ENCODE measurements at regions not wholly inside any gene's neighbourhood (a gene's known extent, or its start where the extent isn't known, plus 50 kb on each side); places are given as distances from the start of the nearest gene placed in this dataset.

DNA sequence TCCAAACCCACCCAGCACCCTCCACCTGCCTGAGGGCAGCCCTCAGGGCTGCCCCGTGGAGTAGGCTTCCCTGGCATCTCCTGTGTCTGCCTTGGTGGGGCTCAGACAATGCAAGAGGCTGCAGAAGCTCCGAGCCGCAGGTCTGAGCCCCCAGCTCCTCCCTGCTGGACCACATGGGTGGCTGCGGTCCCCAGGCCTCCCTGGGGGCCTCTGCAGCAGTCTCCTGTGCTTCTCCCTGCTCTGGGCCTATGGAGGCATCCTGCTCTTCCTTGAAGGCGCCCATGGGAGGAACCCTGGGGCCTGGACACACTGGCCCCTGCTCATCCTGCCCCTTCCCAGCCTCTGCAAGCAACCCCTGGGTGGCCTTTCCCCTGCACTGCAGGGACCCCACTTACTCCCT is 86.1 kb upstream of the ACTRT2 start:
- no peak for TF ChIP-seq POLR2A (IDR thresholded peaks at IDR 0.05; ENCODE audit: extremely low read depth, insufficient read length)
- TF ChIP-seq, protein P1, sequence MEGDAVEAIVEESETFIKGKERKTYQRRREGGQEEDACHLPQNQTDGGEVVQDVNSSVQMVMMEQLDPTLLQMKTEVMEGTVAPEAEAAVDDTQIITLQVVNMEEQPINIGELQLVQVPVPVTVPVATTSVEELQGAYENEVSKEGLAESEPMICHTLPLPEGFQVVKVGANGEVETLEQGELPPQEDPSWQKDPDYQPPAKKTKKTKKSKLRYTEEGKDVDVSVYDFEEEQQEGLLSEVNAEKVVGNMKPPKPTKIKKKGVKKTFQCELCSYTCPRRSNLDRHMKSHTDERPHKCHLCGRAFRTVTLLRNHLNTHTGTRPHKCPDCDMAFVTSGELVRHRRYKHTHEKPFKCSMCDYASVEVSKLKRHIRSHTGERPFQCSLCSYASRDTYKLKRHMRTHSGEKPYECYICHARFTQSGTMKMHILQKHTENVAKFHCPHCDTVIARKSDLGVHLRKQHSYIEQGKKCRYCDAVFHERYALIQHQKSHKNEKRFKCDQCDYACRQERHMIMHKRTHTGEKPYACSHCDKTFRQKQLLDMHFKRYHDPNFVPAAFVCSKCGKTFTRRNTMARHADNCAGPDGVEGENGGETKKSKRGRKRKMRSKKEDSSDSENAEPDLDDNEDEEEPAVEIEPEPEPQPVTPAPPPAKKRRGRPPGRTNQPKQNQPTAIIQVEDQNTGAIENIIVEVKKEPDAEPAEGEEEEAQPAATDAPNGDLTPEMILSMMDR (IDR thresholded peaks at IDR 0.05; ENCODE audit: low read depth, low read length): no peak
- TF ChIP-seq, protein P2, sequence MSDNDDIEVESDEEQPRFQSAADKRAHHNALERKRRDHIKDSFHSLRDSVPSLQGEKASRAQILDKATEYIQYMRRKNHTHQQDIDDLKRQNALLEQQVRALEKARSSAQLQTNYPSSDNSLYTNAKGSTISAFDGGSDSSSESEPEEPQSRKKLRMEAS (IDR thresholded peaks at IDR 0.05; ENCODE audit: low read depth, low read length): no peak
